ENCODE measurements at regions not wholly inside any gene's neighbourhood (a gene's known extent, or its start where the extent isn't known, plus 50 kb on each side); places are given as distances from the start of the nearest gene placed in this dataset.
"Not testable (repeated sequence)": the region's sequence is repeated elsewhere in the genome, so short reads cannot be mapped to it uniquely, and the experiment has no call there.

GRCh38 chr11:110514967-110515366 lies 85.2 kb downstream of the FDX1 start:
- DNase-seq, result no peak

DNA sequence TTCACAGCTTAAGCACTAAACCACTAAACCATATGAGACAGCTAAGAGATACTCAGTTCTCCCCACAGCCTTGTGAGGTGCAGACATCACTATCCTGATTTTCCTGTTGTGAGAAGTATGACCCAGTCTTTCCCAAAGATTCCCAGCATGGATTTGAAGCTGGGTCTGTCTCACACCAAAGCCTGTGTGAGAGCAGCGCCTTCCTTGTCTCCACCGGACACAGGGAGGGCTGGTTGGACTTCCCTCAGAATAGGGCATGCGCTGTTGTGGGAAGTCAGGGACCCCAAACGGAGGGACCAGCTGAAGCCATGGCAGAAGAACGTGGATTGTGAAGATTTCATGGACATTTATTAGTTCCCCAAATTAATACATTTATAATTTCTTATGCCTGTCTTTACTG lies 87.6 kb downstream of the FDX1 start:
- DNase-seq, result not testable (repeated sequence)

- peak in 1 of 2 experiments; percentile 14 for DNase-seq
These were observed 89.2 kb downstream of the FDX1 start for GRCh38 chr11:110518809-110519514.

DNA sequence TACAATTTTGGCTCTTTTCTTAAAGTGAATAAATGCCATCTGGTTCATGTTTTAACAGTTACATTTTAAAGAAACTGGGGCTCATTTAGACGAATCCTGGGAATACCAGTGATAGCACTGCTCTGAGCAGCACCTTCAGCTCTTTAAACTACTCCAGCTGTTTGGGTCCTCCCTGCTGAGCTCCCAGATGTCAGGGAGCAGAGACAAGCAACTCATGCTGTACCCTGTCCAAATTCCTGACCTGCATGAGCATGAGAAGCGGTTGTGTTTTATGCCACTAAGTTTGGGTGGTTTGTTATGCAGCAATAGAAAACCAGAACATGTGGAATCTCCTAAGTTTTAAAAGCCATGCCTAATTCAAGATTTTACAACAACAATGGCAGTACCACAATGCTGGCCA lies 90.0 kb downstream of the FDX1 start:
- DNase-seq, result no peak

DNA sequence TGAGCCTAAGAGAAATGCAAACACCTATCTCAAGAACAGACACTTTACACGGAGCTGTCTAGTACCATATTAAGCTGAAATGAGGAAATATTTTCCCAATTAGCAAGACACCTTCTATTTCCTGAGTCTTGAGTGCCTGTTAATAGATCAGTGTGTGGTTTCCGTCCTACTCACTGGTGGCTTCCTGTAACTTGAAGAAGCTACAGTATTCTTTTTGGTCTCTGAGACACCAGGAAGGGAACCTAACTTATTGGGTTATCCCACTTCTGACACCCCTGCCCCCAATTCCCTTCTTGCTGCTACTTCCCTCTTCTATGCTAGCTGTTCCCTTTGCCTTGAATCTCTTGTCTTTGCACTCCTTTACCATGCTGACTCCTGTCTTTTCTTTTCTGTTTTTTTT lies 92.7 kb downstream of the FDX1 start:
- DNase-seq, result no peak

DNA sequence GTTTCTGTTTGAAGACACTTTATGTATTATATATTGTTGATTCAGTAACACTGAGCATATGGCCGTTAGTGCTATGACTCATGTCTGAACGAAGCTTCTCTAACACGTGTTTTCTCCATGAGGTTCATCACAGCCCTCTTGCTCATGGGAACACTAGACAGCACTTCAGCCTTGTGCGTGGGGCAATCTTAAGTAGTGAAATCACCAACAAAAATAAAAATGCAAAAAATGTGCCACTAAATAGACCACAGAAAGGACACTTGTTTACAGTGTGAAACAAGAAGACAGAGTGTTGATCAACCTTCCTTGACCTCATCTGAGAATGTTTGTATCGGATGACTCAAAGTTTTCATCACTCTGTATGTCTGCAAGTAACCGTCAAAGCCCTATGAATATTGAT lies 94.5 kb downstream of the FDX1 start:
- DNase-seq, result no peak

DNA sequence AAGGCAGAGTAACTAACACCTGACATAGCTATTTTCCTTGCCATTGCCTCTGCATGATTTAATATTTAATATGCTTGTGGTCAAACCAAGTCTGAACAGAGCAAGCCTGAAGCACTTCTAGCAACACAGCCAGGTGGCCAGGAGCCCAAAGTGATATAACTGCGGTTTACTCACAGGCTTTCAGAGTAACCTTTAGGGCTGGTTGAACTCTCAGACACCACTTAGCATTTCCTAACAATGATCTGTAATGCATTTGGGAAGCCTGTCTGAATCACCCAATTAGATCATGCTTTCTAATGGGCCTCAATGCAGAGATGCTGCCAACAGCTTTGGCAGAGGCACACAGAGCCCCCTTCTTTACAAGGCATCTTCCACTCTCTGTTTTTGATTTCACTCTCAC lies 96.1 kb downstream of the FDX1 start:
- no peak for DNase-seq

DNA sequence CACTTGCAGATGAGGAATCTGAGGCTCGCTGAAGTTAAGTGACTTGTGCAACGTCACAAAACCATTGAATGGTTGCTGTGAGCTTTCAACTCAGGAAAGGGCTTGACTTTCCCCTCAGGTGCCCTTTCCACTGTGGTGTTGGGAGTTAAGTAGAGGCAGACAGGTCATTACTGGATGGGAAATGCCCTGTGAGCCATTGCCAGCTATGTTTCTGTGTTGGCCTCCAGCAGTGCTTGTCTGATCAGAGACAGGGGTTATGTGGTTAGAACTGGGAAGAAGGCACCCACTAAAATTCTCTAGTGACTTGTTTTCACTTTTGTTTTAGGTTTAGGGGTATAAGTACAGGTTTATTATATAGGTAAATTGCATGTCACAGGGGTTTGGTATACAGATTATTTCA lies 96.6 kb downstream of the FDX1 start:
- DNase-seq, result no peak
